Colonic mucosa (tissue), 4 donors: ENCODE measurements at regions not wholly inside any gene's neighbourhood (a gene's known extent, or its start where the extent isn't known, plus 50 kb on each side); places are given as distances from the start of the nearest gene placed in this dataset.
"Not testable (repeated sequence)": the region's sequence is repeated elsewhere in the genome, so short reads cannot be mapped to it uniquely, and the experiment has no call there.

Experiments
- DNase-seq: peaks from one replicate; pipeline ENCODE4 v3.0.0-alpha.2; 2020
- H3K27ac ChIP-seq: fragments of 200-600 bp; one replicate; pipeline ENCODE4 v1.8.0; 2021
- H3K27me3 ChIP-seq: fragments of 200-600 bp; one replicate; pipeline ENCODE4 v1.8.0; 2021
- H3K36me3 ChIP-seq: fragments of 200-600 bp; one replicate; pipeline ENCODE4 v1.8.0; 2021
- H3K4me1 ChIP-seq: fragments of 200-600 bp; one replicate; pipeline ENCODE4 v1.8.0; 2021; ENCODE audit warnings: mild to moderate bottlenecking
- H3K4me3 ChIP-seq: fragments of 200-600 bp; one replicate; pipeline ENCODE4 v1.8.0; 2021
- H3K9ac ChIP-seq, 2 donors: one replicate each; pipeline ENCODE4 v1.7.0; 2013; ENCODE audit warnings: control low read depth in 2 of 2, low read depth in 2 of 2, low read length in 2 of 2
- H3K9me3 ChIP-seq: fragments of 200-600 bp; one replicate; pipeline ENCODE4 v1.8.0; 2021
- CTCF ChIP-seq: fragments of 200-600 bp; IDR thresholded peaks from one replicate; pipeline ENCODE4 v1.8.0; 2022; ENCODE audit warnings: antibody characterized with exemption, mild to moderate bottlenecking
- intact Hi-C: fragments of 100-400 bp; cut with DNase I; formaldehyde crosslinking; loops from one replicate; pipeline ENCODE4 v1.14.1; 2022
- donor health status: healthy.
- donor health status: DM: no; HTN: no; CAD: no.
- donor health status: DM: no; HTN: no; CAD: no.

GRCh38 chr16:60107437-60107836 lies 1373.3 kb upstream of the GOT2 start:
- Histone ChIP-seq H3K27ac (no peak overlapping the region), H3K27me3 (no peaks in the 10 kb centered on the region), H3K4me3 (no peak overlapping the region), H3K36me3 (no peaks in the 10 kb centered on the region), H3K9me3 (no peaks in the 10 kb centered on the region), H3K9ac (no peak overlapping the region), H3K4me1 (no peaks in the 10 kb centered on the region)
- DNase-seq = no peak
- no peak for TF ChIP-seq CTCF
- intact Hi-C loops = no loop called here

DNA sequence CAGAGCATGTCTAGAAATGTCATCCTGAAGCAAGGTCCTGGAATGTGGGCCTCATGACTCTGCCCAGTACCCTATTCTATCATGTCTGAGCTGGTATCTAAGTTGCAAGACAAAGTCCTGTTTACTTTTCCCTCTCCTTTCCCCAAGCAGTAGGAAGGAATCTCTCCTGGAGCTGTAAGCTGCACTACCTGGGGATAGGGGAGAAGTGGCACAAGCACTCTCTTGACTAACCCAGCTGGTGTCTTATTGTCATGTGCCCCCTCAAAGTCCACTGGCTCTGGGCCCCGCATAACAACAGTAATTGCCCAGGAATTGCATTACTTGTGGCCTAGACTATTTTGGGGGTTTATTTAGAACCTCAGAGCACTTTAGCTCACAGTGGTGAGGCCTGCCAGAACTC lies 1366.3 kb upstream of the GOT2 start:
- no peak overlapping the region for H3K27ac ChIP-seq
- H3K9ac ChIP-seq = no peak overlapping the region
- intact Hi-C loops = no loop called here
- H3K4me3 ChIP-seq = no peak overlapping the region
- no peaks in the 10 kb centered on the region for H3K27me3 ChIP-seq
- no peaks in the 10 kb centered on the region for H3K4me1 ChIP-seq
- no peaks in the 10 kb centered on the region for H3K9me3 ChIP-seq
- no peak for DNase-seq
- no peaks in the 10 kb centered on the region for H3K36me3 ChIP-seq
- TF ChIP-seq CTCF = no peak

- no peaks in the 10 kb centered on the region for H3K27me3 ChIP-seq
- no peak for TF ChIP-seq CTCF
- no peak overlapping the region for H3K9ac ChIP-seq
- intact Hi-C loops = no loop called here
- no peaks in the 10 kb centered on the region for H3K4me1 ChIP-seq
- no peak overlapping the region for H3K27ac ChIP-seq
- H3K9me3 ChIP-seq = no peaks in the 10 kb centered on the region
- no peak for DNase-seq
- no peaks in the 10 kb centered on the region for H3K36me3 ChIP-seq
- H3K4me3 ChIP-seq = no peak overlapping the region
These were observed 1357.4 kb upstream of the GOT2 start for GRCh38 chr16:60091529-60091928.

DNA sequence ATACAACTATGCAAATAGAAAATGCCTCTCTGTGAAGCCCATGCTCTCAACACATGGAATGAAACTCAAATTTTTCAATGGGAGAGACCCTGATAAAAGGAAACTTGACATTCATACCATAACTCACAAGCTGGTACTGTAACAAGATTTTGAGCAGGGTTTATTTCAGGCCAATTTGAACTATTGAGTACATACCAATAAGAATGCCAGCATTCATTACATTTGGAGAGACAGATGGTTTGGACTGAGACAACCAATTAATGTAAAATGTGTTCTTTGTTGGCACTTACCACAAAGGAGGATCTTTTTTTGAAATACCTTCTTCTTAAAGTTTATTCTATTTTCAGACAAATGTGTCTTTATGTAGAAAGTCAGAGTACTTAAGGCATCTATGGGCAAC lies 1357.0 kb upstream of the GOT2 start:
- no peak overlapping the region for H3K27ac ChIP-seq
- H3K36me3 ChIP-seq = no peaks in the 10 kb centered on the region
- intact Hi-C loops = no loop called here
- H3K9me3 ChIP-seq = no peaks in the 10 kb centered on the region
- H3K9ac ChIP-seq = no peak overlapping the region
- no peak overlapping the region for H3K4me3 ChIP-seq
- DNase-seq = no peak
- no peak for TF ChIP-seq CTCF
- no peaks in the 10 kb centered on the region for H3K27me3 ChIP-seq
- no peaks in the 10 kb centered on the region for H3K4me1 ChIP-seq

- Histone ChIP-seq H3K9ac (no peak overlapping the region), H3K4me1 (no peaks in the 10 kb centered on the region), H3K9me3 (no peaks in the 10 kb centered on the region), H3K36me3 (no peaks in the 10 kb centered on the region), H3K27ac (no peak overlapping the region), H3K4me3 (no peak overlapping the region), H3K27me3 (no peaks in the 10 kb centered on the region)
- intact Hi-C loops = no loop called here
- no peak for DNase-seq
- no peak for TF ChIP-seq CTCF
These were observed 1353.4 kb upstream of the GOT2 start for GRCh38 chr16:60087530-60087929.

DNA sequence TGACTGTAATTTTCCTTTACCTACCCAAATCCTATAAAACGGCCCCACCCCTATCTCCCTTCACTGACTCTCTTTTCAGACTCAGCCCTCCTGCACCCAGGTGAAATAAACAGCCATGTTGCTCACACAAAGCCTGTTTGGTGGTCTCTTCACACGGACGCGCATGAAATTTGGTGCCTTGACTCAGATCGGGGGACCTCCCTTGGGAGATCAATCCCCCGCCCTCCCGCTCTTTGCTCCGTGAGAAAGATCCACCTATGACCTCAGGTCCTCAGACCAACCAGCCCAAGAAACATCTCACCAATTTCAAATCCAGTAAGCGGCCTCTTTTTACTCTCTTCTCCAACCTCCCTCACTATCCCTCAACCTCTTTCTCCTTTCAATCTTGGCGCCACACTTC lies 1344.7 kb upstream of the GOT2 start:
- H3K27me3 ChIP-seq, H3K9ac ChIP-seq, H3K4me3 ChIP-seq, H3K9me3 ChIP-seq, intact Hi-C loops, DNase-seq, H3K27ac ChIP-seq, H3K4me1 ChIP-seq, H3K36me3 ChIP-seq: not testable (repeated sequence)
